Esophagus muscularis mucosa (tissue), 4 donors: ENCODE measurements at regions not wholly inside any gene's neighbourhood (a gene's known extent, or its start where the extent isn't known, plus 50 kb on each side); places are given as distances from the start of the nearest gene placed in this dataset.

Experiments used
- DNase-seq: peaks from one replicate; pipeline ENCODE4 v3.0.0-alpha.2; 2017; ENCODE audit errors: extremely low spot score
- H3K27ac ChIP-seq, 4 donors: fragments of 200-600 bp; sonication (generic); replicated peaks in 1 of 4; 1 replicate in 3 of 4; 2 replicates in 1 of 4; pipeline ENCODE4 v1.5.1; 2016 to 2019; ENCODE audit warnings: mild to moderate bottlenecking in 1 of 4
- H3K27me3 ChIP-seq, 4 donors: fragments of 200-600 bp; sonication (generic); one replicate each; pipeline versions ENCODE4 v1.5.1 to v1.6.0; 2016 to 2019
- H3K36me3 ChIP-seq, 4 donors: fragments of 200-600 bp; sonication (generic); one replicate each; pipeline ENCODE4 v1.5.1; 2016 to 2019
- H3K4me1 ChIP-seq, 4 donors: fragments of 200-600 bp; sonication (generic); one replicate each; pipeline ENCODE4 v1.5.1; 2016 to 2019
- H3K4me3 ChIP-seq, 4 donors: fragments of 200-600 bp; sonication (generic); 1 replicate in 2 of 4; 2 replicates in 2 of 4; pipeline ENCODE4 v1.5.1; 2016 to 2019; ENCODE audit warnings: mild to moderate bottlenecking in 4 of 4, moderate library complexity in 1 of 4
- H3K9me3 ChIP-seq, 4 donors: fragments of 200-600 bp; sonication (generic); 1 replicate in 3 of 4; 2 replicates in 1 of 4; pipeline ENCODE4 v1.5.1; 2016 to 2019
- EP300 ChIP-seq: sonication (generic); formaldehyde crosslinking; IDR thresholded peaks from one replicate; pipeline ENCODE4 v1.6.1; 2017; ENCODE audit warnings: antibody characterized with exemption
- POLR2A ChIP-seq: fragments of 450-650 bp; IDR thresholded peaks from one replicate; pipeline ENCODE4 v1.6.1; 2017; ENCODE audit warnings: antibody characterized with exemption, moderate library complexity, mild to moderate bottlenecking, low read depth
- POLR2AphosphoS5 ChIP-seq, 2 donors: sonication (generic); formaldehyde crosslinking; IDR thresholded peaks; one replicate each; pipeline ENCODE4 v1.6.1; 2017; ENCODE audit warnings: antibody characterized with exemption in 2 of 2
- WGBS: methylation state at CpG from one replicate; pipeline ENCODE4 v1.1.5; 2018; 5-methylcytosine and 5-hydroxymethylcytosine counted together
- intact Hi-C: fragments of 100-400 bp; cut with DNase I; formaldehyde crosslinking; loops from one replicate; pipeline ENCODE4 v1.15.1; 2023
- TF ChIP-seq, protein P1 (sequence below), 3 experiments: fragments of 200-600 bp in 2 of 3; fragments of 450-650 bp in 1 of 3; sonication (generic) in 2 of 3; IDR thresholded peaks; one replicate each; pipeline ENCODE4 v1.5.1; 2017 to 2019; ENCODE audit warnings: antibody characterized with exemption in 3 of 3, mild to moderate bottlenecking in 2 of 3, moderate library complexity in 1 of 3

DNA sequence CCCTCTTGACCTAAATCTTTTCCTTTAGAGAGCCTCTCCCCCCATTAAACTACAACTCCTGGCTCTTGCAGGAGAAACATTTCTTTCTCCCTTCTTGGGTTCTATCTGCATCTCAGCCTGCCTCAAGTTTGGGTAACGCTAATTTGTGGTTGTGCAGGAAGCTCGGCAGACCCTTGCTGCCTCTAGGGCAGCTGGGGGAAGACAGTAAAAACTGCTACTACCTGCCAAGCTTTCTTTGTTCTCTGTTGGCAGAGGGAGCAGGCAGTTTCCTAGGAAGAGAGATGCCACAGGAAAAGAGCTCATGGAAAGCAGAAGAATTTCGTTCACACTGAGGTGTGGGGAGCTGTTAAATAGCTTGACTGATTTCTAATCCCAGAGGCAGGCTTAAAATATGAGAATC lies 555.6 kb upstream of the IGFBP7 start:
- Histone ChIP-seq H3K4me1 (no peaks in the 10 kb centered on the region), H3K9me3 (no peaks in the 10 kb centered on the region), H3K27ac (no peak overlapping the region), H3K36me3 (no peaks in the 10 kb centered on the region), H3K27me3 (no peaks in the 10 kb centered on the region), H3K4me3 (no peak overlapping the region)
- WGBS = 59% methylated on average over 3 of the region's 3 CpGs
- DNase-seq = no peak
- TF ChIP-seq, protein P1, sequence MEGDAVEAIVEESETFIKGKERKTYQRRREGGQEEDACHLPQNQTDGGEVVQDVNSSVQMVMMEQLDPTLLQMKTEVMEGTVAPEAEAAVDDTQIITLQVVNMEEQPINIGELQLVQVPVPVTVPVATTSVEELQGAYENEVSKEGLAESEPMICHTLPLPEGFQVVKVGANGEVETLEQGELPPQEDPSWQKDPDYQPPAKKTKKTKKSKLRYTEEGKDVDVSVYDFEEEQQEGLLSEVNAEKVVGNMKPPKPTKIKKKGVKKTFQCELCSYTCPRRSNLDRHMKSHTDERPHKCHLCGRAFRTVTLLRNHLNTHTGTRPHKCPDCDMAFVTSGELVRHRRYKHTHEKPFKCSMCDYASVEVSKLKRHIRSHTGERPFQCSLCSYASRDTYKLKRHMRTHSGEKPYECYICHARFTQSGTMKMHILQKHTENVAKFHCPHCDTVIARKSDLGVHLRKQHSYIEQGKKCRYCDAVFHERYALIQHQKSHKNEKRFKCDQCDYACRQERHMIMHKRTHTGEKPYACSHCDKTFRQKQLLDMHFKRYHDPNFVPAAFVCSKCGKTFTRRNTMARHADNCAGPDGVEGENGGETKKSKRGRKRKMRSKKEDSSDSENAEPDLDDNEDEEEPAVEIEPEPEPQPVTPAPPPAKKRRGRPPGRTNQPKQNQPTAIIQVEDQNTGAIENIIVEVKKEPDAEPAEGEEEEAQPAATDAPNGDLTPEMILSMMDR (IDR thresholded peaks at IDR 0.05) = no peak
- TF ChIP-seq POLR2A (no peak), POLR2AphosphoS5 (IDR thresholded peaks at IDR 0.05) (no peak), EP300 (no peak)
- intact Hi-C loops = no loop called here

DNA sequence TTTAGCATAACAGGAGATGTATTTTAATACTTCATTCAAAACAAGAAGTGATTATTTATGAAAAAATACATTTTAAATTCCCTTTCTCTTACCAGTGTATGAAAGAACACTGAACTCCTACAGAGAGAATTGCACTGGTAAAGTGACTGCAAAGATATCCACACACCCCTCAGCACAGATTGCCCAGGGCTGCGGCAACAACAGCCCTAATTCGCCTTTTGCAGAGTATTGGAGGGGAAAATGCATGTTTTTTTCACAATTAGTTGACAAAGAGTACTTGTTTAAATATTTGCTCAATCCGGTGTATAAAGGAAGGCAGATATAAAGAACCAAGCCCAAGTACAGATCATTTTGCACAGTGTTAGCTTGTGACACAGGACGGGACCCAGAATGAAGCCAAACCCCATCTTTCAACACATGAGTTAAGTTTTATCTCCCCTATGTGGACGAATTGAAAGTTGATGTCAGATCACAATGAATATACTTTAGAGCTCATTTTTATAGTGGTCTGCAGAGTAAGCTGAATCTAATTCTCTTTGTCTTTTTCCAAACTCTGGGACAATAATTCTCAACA lies 551.4 kb upstream of the IGFBP7 start:
- intact Hi-C loops = no loop called here
- Histone ChIP-seq H3K27me3 (no peaks in the 10 kb centered on the region), H3K36me3 (no peaks in the 10 kb centered on the region), H3K27ac (no peak overlapping the region), H3K4me1 (no peaks in the 10 kb centered on the region), H3K9me3 (no peaks in the 10 kb centered on the region), H3K4me3 (no peak overlapping the region)
- WGBS = 78% methylated on average over 5 of the region's 5 CpGs
- TF ChIP-seq EP300 (no peak), POLR2AphosphoS5 (IDR thresholded peaks at IDR 0.05) (no peak), POLR2A (no peak)
- TF ChIP-seq, protein P1 (IDR thresholded peaks at IDR 0.05) = no peak
- DNase-seq = peak; percentile 19

DNA sequence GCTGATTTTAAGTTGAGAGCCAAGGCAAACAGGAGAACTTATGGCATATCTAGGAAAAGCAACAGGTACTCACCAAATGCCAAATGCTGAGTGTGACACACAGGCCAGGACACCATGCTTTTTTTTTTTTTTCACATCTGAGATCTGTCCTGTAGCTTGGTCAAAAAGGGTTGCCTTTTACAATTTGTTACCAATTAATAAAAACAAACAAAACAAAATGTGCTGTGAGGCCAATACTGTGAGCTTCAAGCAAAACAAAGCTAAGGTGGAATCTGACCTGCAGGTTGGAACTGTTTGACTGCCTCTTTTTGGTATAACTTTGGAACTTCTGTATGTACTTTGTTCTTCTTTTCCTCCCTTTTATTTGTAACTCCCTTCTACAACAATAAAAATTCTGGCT lies 548.5 kb upstream of the IGFBP7 start:
- Histone ChIP-seq H3K4me3 (no peak overlapping the region), H3K36me3 (no peaks in the 10 kb centered on the region), H3K27me3 (no peaks in the 10 kb centered on the region), H3K9me3 (no peaks in the 10 kb centered on the region), H3K4me1 (no peaks in the 10 kb centered on the region), H3K27ac (no peak overlapping the region)
- TF ChIP-seq, protein P1 (IDR thresholded peaks at IDR 0.05) = no peak
- TF ChIP-seq POLR2A = no peak
- TF ChIP-seq POLR2AphosphoS5 (IDR thresholded peaks at IDR 0.05) = no peak
- DNase-seq = peak; percentile 64
- intact Hi-C loops = no loop called here

DNA sequence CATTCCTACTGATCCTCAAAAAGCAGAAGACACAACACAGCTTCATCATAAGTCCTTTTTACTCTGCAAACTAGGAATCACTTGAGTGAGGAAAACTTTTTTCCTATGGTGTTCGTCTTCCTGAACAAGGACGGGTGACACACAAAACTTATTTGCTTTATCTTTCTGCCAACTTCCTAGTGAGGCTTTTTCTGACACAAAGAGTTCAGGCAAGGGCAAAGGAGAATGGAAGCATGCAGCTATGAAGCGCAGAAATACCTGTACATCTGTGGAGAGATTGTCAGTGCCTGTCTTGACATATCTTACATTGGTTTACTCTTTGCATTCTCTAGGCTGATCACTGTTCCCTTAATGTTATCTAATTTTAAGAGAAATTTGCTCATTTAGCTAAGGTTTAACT lies 548.0 kb upstream of the IGFBP7 start:
- TF ChIP-seq POLR2A = no peak
- no peaks in the 10 kb centered on the region for H3K4me1 ChIP-seq
- no peaks in the 10 kb centered on the region for H3K36me3 ChIP-seq
- WGBS = 79% methylated on average over 3 of the region's 3 CpGs
- H3K27ac ChIP-seq = no peak overlapping the region
- peak; percentile 21 for DNase-seq
- no peaks in the 10 kb centered on the region for H3K27me3 ChIP-seq
- intact Hi-C loops = no loop called here
- no peaks in the 10 kb centered on the region for H3K9me3 ChIP-seq
- no peak overlapping the region for H3K4me3 ChIP-seq

DNA sequence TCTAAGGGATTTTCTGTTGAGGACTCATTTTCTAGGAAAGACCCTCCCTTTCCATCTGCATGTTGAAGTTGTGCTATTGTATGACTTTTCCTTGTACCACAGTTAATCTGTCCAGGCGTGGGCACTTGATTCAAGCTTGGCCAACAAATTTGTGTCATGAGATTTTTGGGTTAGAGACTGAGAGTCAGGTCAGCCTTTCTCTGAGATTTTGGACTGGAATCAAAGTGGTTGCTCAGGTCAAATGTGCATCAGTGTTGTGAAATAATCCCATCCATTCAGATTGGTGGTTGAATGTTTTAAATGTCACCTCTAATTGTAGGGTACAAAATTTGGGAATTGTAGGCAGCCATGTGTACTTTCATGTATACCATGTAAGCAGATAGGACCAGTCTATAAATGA lies 545.2 kb upstream of the IGFBP7 start:
- no peaks in the 10 kb centered on the region for H3K27me3 ChIP-seq
- H3K27ac ChIP-seq = no peak overlapping the region
- TF ChIP-seq POLR2A (no peak), EP300 (no peak), POLR2AphosphoS5 (IDR thresholded peaks at IDR 0.05) (no peak)
- TF ChIP-seq, protein P1 (IDR thresholded peaks at IDR 0.05) = no peak
- H3K4me3 ChIP-seq = no peak overlapping the region
- 100% methylated on average over 1 of the region's 1 CpG for WGBS
- intact Hi-C loops = no loop called here
- peak; percentile 37 for DNase-seq
- H3K36me3 ChIP-seq = no peaks in the 10 kb centered on the region
- no peaks in the 10 kb centered on the region for H3K4me1 ChIP-seq
- no peaks in the 10 kb centered on the region for H3K9me3 ChIP-seq
